ENCODE measurements at regions not wholly inside any gene's neighbourhood (a gene's known extent, or its start where the extent isn't known, plus 50 kb on each side); places are given as distances from the start of the nearest gene placed in this dataset.

DNA sequence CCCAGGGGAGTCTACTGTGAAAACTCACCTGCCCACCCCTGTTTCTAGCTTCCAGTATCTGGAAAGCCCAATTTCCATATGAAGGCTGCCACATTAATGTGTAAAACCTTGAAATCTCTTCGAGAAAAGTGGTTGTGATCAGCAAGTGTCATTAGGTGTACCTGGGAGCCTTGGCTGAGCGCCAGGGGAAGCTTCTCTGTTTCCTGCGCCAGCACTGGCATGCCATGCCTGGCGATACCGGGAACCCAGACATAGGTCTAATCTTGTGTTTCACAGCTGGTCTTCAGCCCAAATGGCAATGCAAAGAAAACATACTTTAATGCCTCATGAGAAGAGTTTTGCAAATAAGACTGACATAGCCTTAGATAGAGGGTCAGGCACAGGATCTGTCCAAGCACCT lies 101.6 kb downstream of the TENT4A start:
- no peak for ATAC-seq
- TF ChIP-seq CSDC2 (CRISPR knock-in tag; IDR thresholded peaks at IDR 0.05) (no peak), TOX (CRISPR knock-in tag; IDR thresholded peaks at IDR 0.05; ENCODE audit: borderline replicate concordance) (no peak)
- TF ChIP-seq, protein P1, sequence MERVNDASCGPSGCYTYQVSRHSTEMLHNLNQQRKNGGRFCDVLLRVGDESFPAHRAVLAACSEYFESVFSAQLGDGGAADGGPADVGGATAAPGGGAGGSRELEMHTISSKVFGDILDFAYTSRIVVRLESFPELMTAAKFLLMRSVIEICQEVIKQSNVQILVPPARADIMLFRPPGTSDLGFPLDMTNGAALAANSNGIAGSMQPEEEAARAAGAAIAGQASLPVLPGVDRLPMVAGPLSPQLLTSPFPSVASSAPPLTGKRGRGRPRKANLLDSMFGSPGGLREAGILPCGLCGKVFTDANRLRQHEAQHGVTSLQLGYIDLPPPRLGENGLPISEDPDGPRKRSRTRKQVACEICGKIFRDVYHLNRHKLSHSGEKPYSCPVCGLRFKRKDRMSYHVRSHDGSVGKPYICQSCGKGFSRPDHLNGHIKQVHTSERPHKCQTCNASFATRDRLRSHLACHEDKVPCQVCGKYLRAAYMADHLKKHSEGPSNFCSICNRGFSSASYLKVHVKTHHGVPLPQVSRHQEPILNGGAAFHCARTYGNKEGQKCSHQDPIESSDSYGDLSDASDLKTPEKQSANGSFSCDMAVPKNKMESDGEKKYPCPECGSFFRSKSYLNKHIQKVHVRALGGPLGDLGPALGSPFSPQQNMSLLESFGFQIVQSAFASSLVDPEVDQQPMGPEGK (CRISPR knock-in tag; IDR thresholded peaks at IDR 0.05; ENCODE audit: borderline replicate concordance): no peak

DNA sequence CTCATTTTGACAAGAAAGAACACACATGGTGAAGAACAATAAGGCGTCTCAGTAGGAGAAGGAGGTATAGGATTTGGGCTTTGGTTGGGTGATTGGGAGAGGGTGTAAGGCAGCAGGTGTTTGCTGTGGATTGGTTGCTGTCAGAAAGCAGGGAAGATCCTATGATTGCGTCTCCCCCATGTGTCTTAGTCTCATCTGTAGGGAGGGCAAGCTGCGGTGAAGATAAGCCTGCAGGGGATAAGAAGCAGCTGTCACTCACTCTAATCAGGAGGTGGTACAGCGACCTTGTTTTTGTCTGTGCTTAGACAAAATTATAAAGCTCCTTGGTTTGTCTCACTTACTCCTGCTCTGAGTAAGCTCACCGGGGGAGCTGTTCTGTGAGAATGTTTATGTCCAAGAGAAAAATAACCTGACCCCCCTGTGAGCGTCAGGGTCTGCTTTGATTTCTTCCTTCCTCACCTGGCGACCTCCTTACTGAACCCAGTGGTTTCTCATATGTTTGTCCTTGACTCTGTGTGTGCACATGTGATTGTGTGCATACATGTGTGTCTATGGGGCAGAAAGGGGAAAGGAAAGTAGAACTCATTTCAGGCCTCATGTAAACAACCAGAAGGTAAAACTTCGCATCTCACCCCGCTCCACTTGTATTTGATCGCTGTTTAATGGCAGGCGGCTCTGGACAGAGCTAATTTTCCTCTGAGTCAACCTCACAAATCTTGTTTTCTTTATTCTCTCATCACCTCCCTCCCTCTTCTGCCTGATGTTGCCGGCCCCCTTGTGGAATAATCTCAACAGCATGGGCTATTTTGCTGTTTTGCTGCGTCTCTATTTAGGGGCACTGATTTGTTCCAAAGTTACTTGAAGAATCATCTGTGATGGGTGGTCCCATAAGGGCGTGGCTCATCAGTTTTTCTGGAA lies 105.6 kb downstream of the TENT4A start:
- TF ChIP-seq ZFP30 (CRISPR knock-in tag; IDR thresholded peaks at IDR 0.05) (no peak), PPARA (CRISPR knock-in tag; IDR thresholded peaks at IDR 0.05; ENCODE audit: borderline replicate concordance) (no peak), TCF4 (CRISPR knock-in tag; IDR thresholded peaks at IDR 0.05; ENCODE audit: borderline replicate concordance) (no peak), TSHZ2 (CRISPR knock-in tag; IDR thresholded peaks at IDR 0.05) (no peak), TOX (CRISPR knock-in tag; IDR thresholded peaks at IDR 0.05; ENCODE audit: borderline replicate concordance) (no peak), SNAI2 (CRISPR knock-in tag; IDR thresholded peaks at IDR 0.05) (no peak), ZFP3 (CRISPR knock-in tag; IDR thresholded peaks at IDR 0.05) (no peak)
- ATAC-seq: no peak

GRCh38 chr5:6819521-6819920 lies 106.3 kb downstream of the TENT4A start:
- TF ChIP-seq ZNF70 (CRISPR knock-in tag; IDR thresholded peaks at IDR 0.05) (no peak), CSDC2 (CRISPR knock-in tag; IDR thresholded peaks at IDR 0.05) (no peak), ZC3H10 (CRISPR knock-in tag; IDR thresholded peaks at IDR 0.05) (no peak), ZFP30 (CRISPR knock-in tag; IDR thresholded peaks at IDR 0.05) (no peak), CREB5 (CRISPR knock-in tag; IDR thresholded peaks at IDR 0.05; ENCODE audit: low read depth) (no peak), TSHZ2 (CRISPR knock-in tag; IDR thresholded peaks at IDR 0.05) (no peak), OSR1 (CRISPR knock-in tag; IDR thresholded peaks at IDR 0.05) (no peak), ZFP3 (CRISPR knock-in tag; IDR thresholded peaks at IDR 0.05) (no peak), TCF4 (CRISPR knock-in tag; IDR thresholded peaks at IDR 0.05; ENCODE audit: borderline replicate concordance) (no peak), RARB (CRISPR knock-in tag; IDR thresholded peaks at IDR 0.05) (no peak), SNAI2 (CRISPR knock-in tag; IDR thresholded peaks at IDR 0.05) (no peak), ISL1 (CRISPR knock-in tag; IDR thresholded peaks at IDR 0.05) (no peak), ESRRG (CRISPR knock-in tag; IDR thresholded peaks at IDR 0.05) (no peak)
- TF ChIP-seq, protein P1 (CRISPR knock-in tag; IDR thresholded peaks at IDR 0.05; ENCODE audit: borderline replicate concordance): no peak
- no peak for ATAC-seq
